KBM-7 (cell line): ENCODE measurements at regions not wholly inside any gene's neighbourhood (a gene's known extent, or its start where the extent isn't known, plus 50 kb on each side); places are given as distances from the start of the nearest gene placed in this dataset.
A peak's percentile ranks its signal among the peaks of the same experiment; 100 is the strongest.

Source experiments
- DNase-seq: peaks from one replicate; pipeline ENCODE4 v3.0.0-alpha.2; 2015
- in situ Hi-C: fragments of 300-500 bp; cut with MboI; formaldehyde crosslinking; loops from 2 replicates; pipeline ENCODE4 v1.14.3; 2020; ENCODE audit warnings: low sequenced_read_pairs, low pct_unique_long_range_greater_than_20kb, mixed read lengths

DNA sequence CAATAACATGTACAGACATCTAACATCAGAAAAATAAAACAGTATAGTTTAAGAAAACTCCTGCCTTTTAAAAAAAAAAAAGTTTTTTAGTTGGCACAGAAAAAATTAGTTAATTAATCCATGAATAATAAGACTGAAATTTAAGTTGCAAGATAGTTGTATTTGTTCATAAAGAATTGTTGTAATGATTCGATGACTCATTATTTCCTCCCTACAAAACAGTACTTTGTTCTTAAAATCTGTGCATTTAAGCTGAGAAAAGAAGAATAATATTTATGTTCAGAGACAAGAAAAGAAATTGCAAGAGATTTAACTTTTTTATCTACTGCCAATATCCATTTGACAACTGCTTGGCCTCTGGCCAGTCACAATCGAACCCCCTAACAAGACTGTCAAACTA is 894.7 kb downstream of the ADGRL2 start:
- in situ Hi-C loops = no loop called here
- no peak for DNase-seq

DNA sequence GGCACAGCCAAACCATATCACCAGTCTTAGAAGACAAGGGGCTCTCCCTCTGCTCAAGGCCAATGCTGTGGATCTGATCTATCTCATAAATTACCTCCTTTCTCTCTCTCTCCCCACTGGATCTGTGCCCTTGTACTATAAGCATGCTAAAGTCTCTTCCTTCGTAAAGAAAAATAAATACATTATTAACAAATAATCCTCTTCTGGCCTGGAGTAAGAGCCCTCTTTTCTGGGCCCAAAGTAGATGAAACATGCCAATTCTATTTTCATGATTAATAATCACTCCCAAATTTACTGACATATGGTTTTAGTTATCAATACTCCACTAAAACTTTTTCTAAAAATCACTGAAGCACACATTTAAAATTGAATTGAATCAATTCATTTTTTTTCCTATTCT is 889.7 kb downstream of the ADGRL2 start:
- in situ Hi-C loops = no loop called here
- DNase-seq = no peak

DNA sequence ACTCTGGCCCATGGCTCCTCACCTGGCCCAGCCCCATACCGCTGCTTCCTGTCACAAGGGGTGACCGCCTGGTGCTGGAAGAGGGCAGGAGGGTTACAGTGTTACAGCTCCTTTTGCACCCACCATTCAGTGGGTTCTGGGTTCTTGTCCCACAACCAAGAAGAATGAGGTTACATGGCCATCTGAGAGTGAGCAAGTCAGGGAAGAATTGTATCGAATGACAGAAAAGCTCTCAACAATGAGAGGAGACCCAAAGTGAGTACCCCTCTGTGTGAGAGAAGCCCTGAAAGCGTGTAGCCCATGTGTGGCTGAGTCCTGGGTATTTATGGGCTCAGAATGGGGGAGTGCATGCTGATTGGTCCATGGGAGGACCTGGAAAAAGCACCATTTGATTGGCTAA is 888.5 kb downstream of the ADGRL2 start:
- in situ Hi-C loops = no loop called here
- no peak for DNase-seq

DNA sequence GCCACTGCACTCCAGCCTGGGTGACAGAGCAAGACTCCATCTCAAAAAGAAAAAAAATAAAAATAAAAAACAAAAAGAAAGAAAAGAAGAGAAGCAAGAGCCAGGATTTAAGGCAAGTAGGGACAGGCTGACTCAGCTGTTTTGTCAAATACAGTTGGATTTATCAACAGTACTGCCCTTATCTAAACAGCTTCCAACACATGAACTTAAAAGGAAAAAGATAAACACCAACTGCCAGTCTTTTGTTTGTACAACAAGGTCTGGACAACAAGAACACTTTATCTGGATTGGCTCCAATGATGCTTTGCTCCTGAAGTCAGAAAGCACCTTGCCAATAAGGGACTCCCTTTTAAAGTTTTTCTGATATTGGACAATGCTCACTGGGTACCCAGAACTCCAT is 886.0 kb downstream of the ADGRL2 start:
- in situ Hi-C loops = no loop called here
- DNase-seq = no peak

DNA sequence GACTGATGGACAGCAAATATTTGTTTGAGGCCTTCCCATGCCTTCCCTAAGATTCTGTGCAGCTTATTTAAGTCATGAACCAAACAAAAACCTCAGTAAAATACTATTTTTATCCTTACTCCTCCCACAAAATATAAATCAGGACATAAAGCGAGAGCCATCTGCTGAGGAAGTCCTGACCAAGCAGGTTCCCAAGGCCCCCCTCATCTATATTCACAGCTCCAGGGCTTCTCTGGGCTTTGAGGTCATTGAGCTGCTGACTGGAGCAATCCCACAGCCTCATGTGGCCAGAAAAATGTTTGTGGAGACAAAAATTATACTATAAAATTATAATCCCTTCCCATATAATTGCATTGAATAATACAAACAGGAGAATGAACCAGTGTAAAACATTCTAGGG is 846.2 kb downstream of the ADGRL2 start:
- in situ Hi-C loops = no loop called here

DNA sequence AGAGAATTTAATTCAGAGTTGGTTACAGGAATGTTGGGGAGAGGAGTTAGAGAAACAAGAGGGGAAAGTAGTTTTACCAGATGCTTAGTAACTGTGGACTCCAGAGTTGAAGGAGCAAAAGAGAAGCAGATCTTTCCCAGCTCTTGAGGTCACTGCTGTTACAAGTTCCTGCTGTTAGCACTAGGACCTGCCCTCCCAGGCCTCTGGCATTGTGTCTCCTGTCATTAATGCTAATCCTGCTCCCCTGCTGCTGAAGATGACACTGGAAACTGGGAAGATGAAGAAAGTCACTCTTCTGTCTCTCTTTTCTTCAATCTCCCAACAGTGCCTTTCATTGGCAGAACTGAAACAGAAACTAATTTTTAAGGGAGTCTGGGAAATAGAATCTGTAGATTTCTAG is 845.6 kb downstream of the ADGRL2 start:
- DNase-seq = no peak
- in situ Hi-C loops = no loop called here

More for the DNA sequence above, 846.2 kb downstream of the ADGRL2 start:
- DNase-seq = no peak

DNA sequence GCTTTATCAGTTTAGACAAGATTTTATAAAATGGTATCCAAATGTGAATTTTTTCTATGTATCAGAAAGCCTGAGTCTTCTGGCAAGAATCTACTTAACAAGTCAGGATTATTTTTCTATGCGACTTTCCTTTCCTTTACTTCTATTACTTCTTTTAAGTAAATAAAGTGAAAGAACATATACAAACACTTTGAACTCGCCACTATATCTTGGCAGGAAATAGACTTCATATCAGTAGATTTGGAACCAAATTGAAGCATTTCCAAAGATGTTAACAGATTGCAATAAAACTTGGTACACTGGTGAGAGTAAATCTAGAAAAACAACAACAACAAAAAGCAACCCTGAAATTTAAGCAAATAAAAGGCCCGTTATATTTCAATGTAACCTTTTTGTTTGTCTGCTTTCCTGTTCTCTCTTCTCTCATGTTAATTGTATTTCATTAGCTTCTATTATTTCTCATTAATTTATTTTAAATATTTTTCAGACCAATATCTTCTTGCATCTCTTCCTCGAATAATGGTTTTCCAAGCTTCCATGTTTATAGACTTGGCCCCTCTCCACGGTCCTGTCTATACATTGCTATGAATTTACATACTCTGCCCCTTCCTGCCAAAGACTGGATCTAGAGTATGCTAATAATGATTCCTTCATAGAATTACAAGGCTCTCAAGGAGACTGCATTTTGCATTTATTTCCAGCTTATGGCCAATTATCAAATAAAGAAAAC is 843.6 kb downstream of the ADGRL2 start:
- in situ Hi-C loops = no loop called here
- DNase-seq = no peak

DNA sequence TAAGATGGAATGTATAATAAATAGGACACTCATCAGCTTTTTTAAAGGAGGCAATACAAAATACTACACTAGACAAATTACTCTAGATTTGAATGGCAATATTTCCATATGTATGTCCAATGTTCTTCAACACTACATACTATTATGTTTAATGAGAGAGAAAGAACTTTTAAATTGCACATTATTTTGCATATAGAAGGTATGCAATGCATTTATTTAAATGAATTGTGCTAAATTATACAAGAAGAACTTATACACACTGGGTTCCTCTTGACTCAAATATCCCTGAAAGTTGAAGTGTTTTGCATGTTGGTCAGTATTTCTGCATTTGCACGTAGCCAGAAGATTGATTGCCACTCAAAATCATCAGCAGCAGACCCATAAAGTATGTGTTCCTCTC is 839.6 kb downstream of the ADGRL2 start:
- in situ Hi-C loops = no loop called here
- DNase-seq = no peak

DNA sequence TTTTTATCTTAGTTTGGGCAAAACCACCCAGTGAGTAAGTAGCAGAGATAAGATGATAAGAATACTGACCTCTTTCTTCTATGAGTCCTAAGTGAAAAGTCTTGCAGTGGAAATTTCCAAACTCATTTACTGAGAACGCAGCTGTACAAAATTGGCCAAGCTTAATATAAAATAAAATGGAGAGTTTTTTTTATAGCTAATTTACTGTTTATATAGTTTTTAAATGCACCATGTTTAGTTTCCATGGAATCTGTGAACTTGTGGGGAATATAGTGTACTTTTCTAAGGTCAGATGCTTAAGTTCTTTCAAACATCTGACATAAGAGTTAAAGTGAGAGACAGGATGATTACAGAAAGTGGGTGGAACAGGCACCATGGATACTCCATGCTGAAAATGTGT is 833.5 kb downstream of the ADGRL2 start:
- in situ Hi-C loops = no loop called here
- DNase-seq = no peak

DNA sequence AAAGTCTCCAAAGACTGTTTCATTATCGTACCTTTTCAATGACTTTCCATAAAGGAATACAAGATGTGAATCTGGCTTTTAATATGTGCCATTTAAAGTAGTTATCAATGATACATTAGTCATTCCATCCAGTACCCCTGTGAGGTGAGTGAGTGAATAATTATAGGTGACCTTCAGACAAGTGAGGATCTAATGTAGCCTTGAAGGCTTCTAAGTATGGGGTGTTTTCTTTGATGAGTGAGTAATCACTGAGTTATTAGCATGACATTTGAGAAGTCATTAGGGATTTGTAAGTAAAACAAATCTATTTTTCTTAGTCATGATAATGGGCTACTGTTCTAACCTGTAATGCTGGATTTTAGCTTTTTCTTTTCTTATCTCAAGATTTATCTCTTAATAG is 831.4 kb downstream of the ADGRL2 start:
- DNase-seq = no peak
- in situ Hi-C loops = no loop called here

DNA sequence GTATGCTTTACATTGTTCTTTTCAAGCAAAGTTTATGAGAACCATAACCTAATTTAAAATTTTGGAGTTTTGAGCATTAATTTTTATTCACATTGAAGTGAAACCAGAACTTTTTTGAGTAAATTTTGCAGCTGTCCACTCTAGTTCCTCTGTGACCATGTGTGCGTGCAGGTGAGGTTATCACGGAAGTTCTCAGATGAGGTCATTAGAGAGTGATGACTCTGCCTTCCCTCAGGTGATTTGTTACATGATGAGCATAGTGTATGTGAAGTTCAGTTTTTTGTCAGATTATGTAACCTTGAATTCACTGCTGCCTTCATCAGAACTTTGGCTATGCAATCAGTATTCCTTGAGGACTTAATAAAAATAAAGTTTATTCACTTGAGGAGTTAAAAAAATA is 828.2 kb downstream of the ADGRL2 start:
- no peak for DNase-seq
- in situ Hi-C loops = no loop called here

DNA sequence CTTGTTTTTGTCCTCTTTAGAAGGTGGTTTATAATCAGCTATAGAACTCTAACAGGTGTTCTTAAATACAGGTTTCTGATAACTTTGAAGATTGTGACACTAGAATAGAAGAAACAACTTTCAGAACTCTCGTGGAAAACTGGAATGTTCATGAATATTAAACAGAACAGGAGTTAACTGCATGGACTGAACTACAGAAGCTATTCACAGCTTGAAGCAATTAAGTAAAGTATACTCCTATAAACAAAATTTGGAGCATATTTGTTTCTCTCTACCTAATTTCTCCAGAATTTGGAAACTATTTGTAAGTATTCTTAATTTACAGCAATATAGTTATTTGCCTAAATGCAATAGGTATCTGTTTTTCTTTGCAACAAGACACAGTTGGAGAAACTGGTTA is 824.8 kb downstream of the ADGRL2 start:
- in situ Hi-C loops = no loop called here

DNA sequence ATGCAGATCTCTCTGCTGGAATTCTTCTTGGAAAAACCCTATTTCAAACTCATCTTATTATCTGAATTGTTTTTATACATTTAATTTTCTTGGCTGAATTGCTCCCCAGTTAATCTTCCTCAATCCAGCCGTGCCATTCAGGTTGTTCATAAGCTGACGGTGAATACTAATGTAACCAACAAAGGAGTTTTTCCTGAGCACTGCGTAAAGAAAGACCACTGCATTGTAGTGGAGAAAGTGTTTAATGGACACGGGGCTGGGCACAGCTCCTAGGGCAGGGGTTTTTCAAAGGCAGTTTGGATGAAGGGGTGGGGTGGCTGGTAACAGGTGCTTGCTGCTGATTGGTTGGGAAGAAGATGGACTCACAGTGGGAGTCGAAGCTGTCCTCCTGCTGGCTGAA is 820.3 kb downstream of the ADGRL2 start:
- no peak for DNase-seq
- in situ Hi-C loops = no loop called here

More for the DNA sequence above, 824.8 kb downstream of the ADGRL2 start:
- DNase-seq = no peak

DNA sequence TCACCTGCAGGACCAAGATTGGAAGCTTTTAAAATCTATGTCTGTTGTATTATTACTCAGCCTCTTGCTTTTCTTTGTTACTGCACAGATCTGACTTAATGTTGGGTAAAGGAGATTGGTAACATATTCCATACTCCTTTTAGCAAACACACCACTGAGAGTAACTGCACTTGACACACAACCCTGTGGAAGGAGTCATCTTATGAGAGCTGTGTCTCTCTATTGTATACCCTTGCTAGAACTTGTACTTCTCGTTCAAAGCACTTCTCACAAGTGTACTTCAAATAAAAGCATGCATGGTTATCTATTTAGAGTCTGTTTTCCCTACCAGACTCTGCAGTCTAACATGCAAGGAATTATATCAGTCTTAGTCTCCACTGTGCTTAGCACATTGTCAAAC is 813.4 kb downstream of the ADGRL2 start:
- no peak for DNase-seq
- in situ Hi-C loops = no loop called here

DNA sequence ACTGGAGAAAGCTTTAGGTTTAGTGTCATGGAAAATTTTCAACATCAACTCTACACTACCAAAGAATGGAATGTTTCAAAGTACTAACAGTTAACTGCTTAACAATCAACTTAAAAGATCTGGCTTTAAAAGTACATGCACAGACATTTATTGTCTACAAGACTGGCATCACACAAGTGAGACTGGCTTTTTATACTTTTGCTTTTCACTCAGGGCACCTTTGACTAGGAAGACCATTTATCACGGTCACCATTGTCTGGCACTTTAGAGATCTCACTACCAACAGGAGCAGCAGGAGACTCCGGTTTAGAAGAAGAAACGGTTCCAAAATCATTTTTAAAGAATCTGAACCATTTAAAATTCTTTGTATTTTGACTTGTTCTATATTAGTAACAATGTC is 812.3 kb downstream of the ADGRL2 start:
- in situ Hi-C loops = no loop called here

DNA sequence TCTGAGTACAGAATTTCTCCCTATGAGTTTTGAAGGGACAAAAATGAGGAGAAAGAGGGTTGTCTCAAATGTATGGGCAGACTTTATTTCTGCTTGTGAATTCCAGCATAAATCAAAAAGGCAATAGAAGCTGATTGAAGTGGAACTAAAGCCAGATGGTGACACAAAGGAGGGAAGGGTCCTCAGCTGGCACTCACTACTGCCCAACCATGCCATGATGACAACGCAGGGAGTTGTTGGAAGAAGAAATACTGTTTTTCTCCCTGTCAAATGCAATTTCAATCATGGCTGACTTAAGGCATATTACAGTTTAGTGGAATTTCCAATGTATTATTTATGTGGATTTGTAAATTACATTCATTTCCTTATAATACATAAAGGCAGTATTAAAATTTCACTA is 805.8 kb downstream of the ADGRL2 start:
- in situ Hi-C loops = no loop called here
- DNase-seq = no peak

More for the DNA sequence above, 812.3 kb downstream of the ADGRL2 start:
- no peak for DNase-seq

DNA sequence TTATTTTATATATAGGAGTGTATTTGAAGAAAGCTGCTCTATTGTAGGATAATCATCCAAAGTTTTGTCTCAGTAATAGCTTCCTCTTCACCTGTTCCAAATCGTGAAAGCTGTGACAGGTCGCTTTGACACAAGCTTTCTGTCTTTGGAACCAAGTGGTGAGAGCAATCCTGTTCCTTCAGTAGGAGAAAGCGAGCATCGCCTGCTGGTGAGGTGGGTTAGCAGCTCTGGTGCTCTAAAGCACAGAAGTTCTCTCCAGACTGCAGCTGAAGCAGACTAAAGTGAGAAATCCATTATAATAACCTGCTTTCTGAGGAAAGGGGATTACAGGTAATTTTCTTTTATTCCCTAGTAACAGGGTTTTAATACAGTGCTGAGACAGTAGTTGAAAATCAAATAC is 803.8 kb downstream of the ADGRL2 start:
- in situ Hi-C loops = no loop called here
- DNase-seq = no peak

DNA sequence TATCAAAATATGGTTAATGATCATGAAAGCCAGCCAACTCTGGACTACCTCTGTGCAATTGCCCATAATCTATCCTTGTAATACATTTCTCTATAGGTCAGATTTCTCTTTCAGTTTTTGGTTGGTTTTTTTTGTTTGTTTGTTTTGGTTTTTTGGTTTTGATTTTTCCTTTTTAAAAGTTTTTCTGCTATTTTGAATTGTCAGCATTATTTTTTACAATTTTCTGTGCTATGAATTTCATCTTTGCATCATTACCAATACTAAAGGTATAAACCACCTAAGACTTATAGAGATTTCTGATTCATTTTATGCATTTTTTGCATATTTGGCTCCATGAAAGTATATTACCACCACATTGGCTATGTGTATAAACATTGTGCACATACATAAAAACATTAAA is 799.6 kb downstream of the ADGRL2 start:
- DNase-seq = no peak
- in situ Hi-C loops = no loop called here

DNA sequence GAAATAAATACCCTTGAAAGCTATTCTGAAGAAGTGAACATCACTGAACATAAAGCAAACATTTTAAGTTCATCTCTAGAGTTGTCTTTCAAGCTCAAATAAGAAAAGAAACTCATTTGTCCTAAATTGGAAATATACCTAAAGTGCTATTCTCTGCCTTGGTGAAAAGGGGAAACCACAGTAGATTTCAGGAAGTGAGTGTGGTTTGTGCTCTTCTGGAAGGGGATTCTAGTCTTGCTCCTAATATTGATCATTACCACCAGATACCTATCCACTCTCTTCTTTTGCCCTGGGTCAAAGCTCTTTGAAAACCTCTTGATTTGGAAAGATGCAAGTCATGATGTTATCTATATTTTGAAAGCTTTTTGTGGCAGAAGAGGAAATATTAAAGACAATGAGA is 798.1 kb downstream of the ADGRL2 start:
- in situ Hi-C loops = no loop called here
- peak; percentile 27 for DNase-seq

DNA sequence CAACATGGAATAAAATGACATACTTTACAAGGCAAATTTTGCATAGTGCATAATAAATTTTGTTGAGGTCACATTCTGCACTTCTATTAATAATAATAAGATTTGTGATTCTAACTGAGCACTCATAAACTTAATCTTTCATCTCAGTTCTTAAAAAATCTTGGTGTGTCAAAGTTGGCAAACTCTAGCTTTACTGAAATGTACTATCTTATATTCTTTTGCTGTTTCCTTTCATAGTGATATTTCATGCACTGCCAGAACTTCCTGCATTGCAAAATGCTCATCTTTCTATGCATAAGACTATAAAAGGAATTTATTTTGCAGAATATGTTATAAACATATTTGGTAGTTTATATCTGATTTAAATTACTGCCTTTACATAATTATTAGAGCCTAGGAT is 797.6 kb downstream of the ADGRL2 start:
- in situ Hi-C loops = no loop called here

DNA sequence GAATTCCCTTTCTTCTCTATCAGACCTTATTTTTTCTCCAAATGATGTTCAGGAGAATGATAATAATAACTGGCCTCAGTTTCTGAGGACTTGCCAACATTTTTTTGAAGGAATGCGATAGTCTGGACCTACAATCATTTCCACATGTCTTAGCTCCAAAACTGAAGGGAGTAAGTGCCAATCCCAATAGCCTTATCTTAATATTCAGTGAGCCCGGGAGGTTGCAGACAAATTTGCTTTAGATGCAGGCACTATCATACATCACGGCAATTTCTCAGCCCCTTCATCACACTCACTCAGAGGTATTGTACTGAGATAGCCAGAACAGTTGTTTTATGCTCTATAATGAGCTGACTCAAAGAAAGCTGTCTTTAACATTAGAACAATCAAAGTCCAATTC is 796.9 kb downstream of the ADGRL2 start:
- in situ Hi-C loops = no loop called here
- DNase-seq = no peak

More for the DNA sequence above, 797.6 kb downstream of the ADGRL2 start:
- DNase-seq = no peak
